Keratinocyte (primary cell): ENCODE measurements at regions not wholly inside any gene's neighbourhood (a gene's known extent, or its start where the extent isn't known, plus 50 kb on each side); places are given as distances from the start of the nearest gene placed in this dataset.

ENCODE experiments used
- CTCF ChIP-seq, 3 experiments: IDR thresholded peaks in 1 of 3; conservative IDR thresholded peaks in 1 of 3; optimal IDR thresholded peaks in 1 of 3; 2 replicates in 2 of 3; 3 replicates in 1 of 3; pipeline versions ENCODE3 to v1.5.1; 2011; ENCODE audit warnings: low read length in 3 of 3, mild to moderate bottlenecking in 3 of 3, moderate library complexity in 2 of 3, control low read depth in 1 of 3, inconsistent platforms in 1 of 3; ENCODE audit not compliant: insufficient read depth in 2 of 3; ENCODE audit errors: extremely low read depth in 1 of 3
- EZH2 ChIP-seq: IDR thresholded peaks from one replicate; pipeline ENCODE4 v1.6.1; 2012; ENCODE audit warnings: inconsistent platforms, mild to moderate bottlenecking, low read length, moderate library complexity

DNA sequence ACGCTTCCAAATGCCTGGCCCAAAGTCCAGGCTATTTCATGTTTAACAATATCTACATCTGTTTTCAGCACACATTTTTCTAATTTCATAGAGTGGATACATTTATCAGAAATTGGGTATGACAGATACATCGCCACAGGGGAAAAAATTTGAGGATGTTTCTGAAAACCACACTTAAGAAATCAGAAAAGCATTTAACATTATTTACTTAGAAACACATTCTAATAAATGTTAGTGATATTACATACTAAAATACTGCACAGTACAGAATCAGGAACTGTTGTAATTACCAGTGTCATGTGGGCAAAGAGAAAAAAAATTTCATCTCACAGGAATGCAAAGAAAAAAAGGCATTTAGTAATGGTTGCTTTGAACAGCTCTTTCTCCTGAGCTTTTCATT, 310.5 kb upstream of the KIF2A start:
- TF ChIP-seq CTCF (optimal IDR thresholded peaks at IDR 0.05 in 1 of 3, IDR thresholded peaks at IDR 0.05 in 1 of 3, conservative IDR thresholded peaks at IDR 0.05 in 1 of 3; ENCODE audit: extremely low read depth in 1 of 3, insufficient read depth in 2 of 3, low read length in 3 of 3) (no peak), EZH2 (no peak)
